ENCODE measurements at regions not wholly inside any gene's neighbourhood (a gene's known extent, or its start where the extent isn't known, plus 50 kb on each side); places are given as distances from the start of the nearest gene placed in this dataset.
"Not testable (repeated sequence)": the region's sequence is repeated elsewhere in the genome, so short reads cannot be mapped to it uniquely, and the experiment has no call there.

DNA sequence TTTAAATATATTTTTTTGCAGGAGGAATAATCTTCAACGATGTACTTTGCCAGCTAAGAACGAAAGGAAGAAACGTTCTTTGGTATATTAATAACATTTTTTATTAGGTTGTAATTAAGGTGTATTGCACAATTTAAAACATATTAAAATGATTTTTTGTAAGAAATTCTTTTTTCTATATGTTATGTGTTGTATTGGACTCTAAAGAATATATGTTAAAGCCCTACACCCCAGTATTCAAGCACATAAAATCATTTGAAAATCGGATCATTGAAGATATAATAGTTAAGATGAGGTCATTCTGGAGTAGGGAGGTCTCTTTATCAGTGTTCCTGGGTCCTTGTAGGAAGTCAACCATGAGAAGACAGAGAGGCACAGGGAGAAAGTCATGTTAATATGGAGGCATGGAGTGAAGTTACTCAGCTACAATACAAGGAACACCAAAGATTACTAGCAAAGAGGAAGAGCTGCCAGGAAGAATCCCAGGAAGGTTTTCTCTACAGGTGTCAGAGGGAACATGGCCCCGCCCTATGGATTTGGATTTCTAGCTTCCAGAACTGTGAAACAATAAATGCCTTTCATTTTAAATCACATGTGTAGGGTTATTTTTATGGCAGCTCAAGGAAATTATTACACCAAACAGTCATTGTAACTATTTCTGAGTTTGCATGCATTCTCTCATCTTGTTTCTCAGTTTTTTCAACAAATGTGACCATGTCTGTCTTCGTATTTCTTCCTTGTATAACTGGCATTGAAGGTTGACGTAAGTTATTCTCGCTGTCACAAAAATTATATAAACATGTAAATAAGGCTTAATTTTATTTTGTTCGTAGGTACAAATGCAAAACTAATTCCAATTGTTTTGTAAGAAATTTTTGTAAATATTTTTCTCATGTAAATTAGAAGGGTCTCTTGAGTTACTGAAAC lies 75.4 kb upstream of the VPREB1 start:
- DNase-seq = no peak

DNA sequence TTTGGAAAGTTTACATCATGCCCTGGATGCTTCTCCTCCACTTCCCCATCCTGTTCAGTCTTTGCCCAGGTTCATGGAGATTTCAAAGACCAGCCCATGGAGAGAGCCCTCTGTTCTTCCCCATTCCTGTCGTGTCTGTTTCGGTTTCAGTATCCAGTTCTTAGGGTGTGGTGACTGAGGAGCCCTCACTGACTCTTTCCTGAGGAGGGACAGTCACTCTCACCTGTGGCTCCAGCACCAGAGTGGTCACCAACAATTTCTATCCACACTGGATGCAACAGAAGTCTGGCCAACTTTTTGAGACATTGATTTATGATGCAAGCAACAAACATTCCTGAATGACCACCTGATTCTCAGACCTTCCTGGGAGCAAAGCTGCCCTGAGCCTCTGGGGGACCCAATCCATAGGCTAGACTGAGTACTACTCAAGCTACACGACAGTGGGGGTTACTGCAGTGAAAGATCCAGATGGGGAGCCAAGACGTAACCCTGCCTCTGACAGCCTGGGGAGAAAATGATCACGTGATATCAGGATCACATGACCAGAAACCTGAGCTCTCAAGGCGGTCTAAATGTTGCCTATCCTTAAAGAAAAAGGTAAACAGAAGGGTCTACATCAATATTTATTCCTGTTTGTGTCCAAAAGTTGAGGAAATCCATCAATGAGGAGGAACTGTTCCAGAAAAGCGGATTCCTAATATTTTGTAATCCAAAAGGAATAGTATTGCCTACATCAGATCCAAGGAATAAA lies 76.2 kb upstream of the VPREB1 start:
- peak; percentile 11 for DNase-seq

DNA sequence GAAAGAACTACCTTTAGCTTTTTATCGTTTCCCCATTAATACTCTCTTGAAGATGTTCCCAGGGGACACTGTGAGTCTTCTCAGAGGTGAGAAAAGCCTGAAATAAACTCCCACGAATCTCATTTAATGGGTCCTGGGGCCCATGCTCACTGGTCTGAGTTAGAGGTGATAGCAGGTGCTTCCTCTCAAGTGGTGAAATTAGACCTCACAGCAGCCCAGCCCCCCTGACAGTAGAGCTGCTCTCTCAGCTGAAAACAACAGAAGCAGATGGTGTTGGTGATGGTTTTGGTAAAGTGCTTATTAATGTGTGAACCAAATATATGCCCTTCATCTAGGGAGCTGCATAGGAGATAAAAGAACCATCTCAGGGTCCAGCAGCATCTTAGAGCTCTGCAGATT lies 76.8 kb upstream of the VPREB1 start:
- DNase-seq = peak; percentile 16

DNA sequence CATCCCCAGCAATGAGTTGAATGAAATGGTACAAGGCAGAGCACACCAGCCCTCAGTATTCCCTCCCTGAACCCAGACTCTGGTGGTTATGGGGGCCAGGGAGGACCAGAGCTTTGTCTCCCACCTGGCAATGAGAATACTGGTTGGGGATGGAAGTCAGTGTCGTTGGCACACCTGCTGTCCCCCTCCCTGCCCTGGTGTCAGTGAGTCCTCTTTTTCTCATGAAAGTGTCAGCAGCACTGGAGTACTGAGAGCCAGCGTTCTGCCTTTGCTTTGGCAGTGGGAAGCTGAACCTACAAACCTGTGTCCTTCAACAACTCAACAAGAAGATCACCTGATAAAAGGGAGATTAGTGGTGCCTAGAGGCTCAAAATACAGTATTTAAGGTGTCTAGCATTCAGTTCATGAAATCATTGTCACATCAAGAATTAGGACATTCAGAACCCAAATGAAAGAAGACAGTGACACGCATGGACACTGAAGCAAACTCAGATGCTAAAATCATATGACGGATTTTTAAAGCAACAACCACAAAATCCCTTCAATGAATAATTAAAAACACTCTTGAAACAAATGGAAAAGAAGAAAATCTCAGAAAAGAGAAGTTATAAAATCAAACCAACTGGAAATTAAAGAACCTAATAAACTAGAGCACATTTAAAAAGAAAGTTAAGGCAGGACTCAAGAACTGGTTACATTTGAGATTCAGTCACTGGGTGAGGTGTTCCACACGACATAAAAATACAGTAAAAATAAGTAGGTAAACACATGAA lies 77.5 kb upstream of the VPREB1 start:
- no peak for DNase-seq

DNA sequence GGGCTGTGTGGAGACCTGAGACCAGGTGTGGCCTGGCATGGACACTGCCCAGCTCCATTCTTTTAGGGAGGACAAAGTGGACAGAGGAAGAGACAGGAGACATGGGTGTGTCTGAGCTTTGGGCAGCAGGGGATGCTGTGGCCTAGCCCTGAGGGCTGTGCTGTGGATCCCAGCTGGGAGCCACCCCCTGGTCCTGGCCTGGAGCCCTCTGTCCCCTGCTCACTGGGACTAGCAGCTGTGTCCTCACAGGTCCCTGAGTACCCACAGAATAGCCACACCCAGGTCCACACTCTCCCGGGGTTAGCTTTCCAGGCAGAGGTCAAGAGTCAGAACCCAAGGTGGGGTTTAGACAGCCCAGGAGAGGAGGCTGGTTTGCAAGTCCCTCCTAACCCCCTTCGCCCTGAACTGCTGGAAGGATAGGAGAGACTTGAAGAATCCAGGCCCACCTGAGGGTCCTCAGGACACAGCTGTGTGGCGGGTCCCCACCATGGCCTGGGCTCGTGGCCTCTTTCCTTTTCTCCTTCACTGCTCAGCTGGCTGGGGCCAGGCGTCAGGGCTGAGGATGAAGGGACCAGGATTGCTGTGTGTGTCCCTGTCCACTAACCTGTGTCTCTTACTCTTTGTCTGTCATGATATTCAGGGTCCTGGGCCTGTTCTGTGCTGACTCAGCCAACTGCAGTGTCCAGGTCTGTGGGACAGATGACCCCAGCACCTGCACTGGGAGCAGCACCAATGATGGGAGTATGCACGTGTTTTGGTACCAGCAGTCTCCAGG lies 78.5 kb upstream of the VPREB1 start:
- DNase-seq = no peak

- DNase-seq = peak; percentile 6
Observed at GRCh38 chr22:22164541-22165272, 79.9 kb upstream of the VPREB1 start.

DNA sequence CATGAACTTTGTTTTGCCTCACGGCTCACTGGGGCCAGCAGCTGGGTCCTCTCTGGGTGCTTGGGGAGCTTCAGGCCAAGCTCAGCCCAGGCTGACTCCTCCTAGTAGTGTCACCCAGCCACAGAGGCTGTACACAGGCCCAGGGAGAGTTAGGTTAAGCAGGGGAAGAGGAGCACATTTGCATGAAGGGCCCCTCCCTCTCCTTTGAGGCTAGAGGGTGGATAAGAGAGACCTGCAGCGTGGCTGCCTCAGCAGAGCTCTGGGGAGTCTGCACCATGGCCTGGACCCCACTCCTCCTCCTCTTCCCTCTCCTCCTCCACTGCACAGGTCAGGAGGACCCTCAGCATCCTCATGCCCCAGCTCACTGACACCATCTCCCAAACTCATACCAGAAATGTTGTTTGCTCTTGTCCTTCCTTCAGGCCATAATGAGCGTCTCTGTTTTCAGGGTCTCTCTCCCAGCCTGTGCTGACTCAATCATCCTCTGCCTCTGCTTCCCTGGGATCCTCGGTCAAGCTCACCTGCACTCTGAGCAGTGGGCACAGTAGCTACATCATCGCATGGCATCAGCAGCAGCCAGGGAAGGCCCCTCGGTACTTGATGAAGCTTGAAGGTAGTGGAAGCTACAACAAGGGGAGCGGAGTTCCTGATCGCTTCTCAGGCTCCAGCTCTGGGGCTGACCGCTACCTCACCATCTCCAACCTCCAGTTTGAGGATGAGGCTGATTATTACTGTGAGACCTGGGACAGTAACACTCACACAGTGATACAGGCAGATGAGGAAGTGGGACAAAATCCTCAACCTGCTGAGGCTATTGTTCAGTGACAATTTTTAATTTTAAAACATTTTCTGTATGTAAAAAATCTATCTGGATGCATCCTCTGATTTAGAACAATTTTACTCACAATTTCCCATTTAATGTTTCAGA lies 82.4 kb upstream of the VPREB1 start:
- no peak for DNase-seq

GRCh38 chr22:22160768-22161167 lies 83.8 kb upstream of the VPREB1 start:
- DNase-seq = not testable (repeated sequence)

DNA sequence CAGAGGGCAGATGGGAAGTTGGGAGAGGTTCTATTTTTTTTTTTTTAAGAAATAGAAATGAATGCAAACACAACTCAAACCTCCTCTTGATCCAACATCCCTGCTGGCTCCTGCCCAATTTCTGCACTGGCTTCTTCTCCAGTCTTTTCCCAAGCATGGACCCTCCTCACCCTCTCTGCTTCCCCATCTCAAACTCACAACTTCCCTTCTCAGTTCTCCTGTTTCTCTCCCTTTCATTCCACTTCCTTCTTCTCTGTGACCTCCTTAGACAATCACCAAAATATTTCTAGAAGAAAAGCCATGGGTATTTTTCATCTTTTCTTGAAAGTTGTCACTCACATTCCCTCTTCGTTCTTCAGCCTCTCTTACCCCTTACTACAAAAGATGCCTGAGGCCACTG lies 85.2 kb upstream of the VPREB1 start:
- no peak for DNase-seq

DNA sequence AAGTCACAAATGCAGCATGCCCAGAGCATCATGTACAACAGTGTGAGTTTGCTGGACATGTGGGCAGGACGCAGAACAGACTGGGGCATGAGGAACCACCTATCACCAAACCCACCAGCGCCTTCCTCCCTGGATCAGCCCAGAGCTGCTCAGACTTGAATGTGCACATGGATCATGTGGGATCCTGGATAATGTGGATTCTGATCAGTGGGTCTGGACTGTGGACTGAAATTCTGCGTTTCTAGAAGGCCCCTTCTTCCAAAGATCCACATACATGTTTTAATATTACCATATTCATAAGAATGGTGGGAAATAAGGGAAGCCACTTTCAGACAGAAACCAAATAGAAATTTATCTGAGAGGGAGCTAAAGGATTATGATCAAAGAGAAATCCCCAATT lies 85.6 kb upstream of the VPREB1 start:
- DNase-seq = no peak

GRCh38 chr22:22158207-22158816 lies 86.3 kb upstream of the VPREB1 start:
- no peak for DNase-seq

DNA sequence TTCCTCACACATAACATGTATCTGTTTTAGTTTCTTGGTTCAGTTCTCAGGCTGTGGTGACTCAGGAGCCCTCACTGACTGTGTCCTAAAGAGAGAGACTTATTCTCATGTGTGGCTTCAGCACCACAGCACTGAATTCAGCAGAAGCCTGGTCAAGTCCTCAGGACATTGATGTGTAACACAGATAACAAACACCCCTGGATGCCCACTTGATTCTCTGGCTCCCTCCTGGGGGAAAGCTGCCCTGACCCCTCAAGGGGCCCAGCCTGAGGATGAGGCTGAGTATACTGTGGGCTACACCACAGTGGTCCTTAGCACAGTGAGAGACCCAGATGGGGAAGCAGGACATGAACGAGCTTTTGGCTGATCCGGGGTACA lies 87.2 kb upstream of the VPREB1 start:
- no peak for DNase-seq

DNA sequence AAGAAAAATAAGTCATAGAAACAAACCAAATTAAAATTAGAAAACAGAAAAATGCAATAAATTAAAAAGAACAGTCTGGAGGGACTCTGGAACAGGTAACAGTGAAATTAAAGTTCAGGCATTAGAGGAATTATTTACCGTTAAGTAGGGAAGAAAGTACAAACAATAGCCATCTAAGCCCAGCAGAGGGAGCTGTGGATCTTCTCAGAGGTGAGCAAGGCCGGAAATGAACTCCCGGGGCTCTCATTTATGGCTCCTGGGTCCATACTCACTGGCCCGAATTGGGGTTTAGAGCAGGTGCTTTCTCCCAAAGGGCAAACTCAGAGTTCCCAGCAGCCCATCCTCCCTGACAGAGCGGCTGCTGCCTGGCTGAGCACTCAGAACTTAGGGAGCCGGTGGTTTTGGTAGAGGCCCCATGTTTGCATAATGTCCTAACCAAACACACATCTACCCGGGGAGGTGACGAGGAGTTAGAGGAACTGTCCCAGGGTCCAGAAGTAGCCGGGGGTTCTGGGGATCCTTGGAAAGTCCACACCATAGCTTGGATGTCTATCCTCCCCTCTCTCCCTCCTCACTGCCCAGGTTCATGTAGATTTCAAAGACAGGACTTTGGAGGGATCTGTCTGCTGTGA lies 87.8 kb upstream of the VPREB1 start:
- peak; percentile 83 for DNase-seq

GRCh38 chr22:22156348-22156715 lies 88.3 kb upstream of the VPREB1 start:
- no peak for DNase-seq

GRCh38 chr22:22155607-22156006 lies 89.0 kb upstream of the VPREB1 start:
- no peak for DNase-seq

- no peak for DNase-seq
Observed at GRCh38 chr22:22155146-22155545, 89.4 kb upstream of the VPREB1 start.

DNA sequence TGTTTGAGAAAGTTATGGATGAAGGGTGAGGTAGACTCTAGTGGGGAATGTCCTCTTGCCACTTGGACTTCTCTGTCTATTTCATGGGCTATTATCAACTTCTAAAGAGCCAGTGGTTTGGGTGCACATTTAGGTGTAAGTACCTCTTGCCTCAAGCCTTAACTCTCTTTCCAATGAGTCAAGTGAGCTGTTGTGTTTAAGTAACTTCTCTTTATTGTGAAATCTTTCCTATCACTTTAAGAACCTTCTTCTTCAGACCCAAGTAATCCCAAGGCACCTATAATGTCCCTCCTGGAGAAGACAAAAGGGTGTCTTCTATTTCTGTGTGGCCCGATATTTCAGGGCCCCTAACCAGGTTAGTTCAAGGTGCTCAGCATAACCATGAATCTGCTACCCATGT lies 90.5 kb upstream of the VPREB1 start:
- DNase-seq = no peak

- DNase-seq = no peak
Observed at GRCh38 chr22:22151308-22151707, 93.3 kb upstream of the VPREB1 start.

DNA sequence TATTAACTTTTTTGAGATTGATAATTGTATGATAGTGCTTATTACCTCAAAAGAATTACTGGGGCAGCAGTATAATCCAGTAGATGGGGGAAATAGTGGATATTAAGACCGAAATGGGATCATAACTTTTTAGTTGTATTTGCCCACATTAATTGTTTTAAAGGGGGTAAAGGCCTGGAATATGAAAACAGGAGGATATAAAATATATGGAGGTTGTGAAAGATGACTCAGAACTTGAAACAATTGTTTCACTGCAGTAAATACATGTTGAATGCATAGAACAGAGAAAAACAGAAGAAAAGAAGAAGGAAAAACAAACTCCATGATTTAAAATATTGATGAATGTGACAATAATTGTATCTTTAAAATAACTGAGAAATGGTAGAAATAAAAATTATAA lies 94.1 kb upstream of the VPREB1 start:
- no peak for DNase-seq

GRCh38 chr22:22148905-22149304 lies 95.7 kb upstream of the VPREB1 start:
- no peak for DNase-seq
